H1 (cell line): ENCODE measurements at regions not wholly inside any gene's neighbourhood (a gene's known extent, or its start where the extent isn't known, plus 50 kb on each side); places are given as distances from the start of the nearest gene placed in this dataset.

Source experiments
- CTCF ChIA-PET: fragments of 300-600 bp; sonication (Branson Sonifier 250); formaldehyde crosslinking; loops from one replicate; lab custom pipeline; 2021; ENCODE audit not compliant: partially characterized antibody; lab: Charles Lee
- POLR2A ChIA-PET: fragments of 300-600 bp; sonication (Branson Sonifier 250); formaldehyde crosslinking; loops from one replicate; lab custom pipeline; 2021; ENCODE audit warnings: inconsistent platforms; ENCODE audit not compliant: partially characterized antibody; lab: Charles Lee
- DNase-seq, 2 experiments: peaks; one replicate each; pipeline versions ENCODE4 v3.0.0 to v3.0.0-alpha.2; 2010 to 2022; ENCODE audit warnings: low spot score in 2 of 2, low read depth in 1 of 2, mixed read lengths in 1 of 2
- FAIRE-seq: peaks from 2 replicates; lab custom pipeline; 2011; peaks lifted over from hg19 to GRCh38; lab: Jason Lieb, UNC
- H2AFZ ChIP-seq: 2 replicates; pipeline ENCODE4 v1.8.1; 2012; ENCODE audit warnings: low read length, inconsistent platforms
- H2AK5ac ChIP-seq: 2 replicates; pipeline ENCODE4 v1.6.1; 2013; ENCODE audit warnings: low read depth, low read length
- H2BK120ac ChIP-seq: replicated peaks from 2 replicates; pipeline ENCODE3; 2013; ENCODE audit warnings: low read depth, low read length, inconsistent platforms
- H2BK12ac ChIP-seq: 2 replicates; pipeline ENCODE4 v1.6.1; 2013; ENCODE audit warnings: low read depth, low read length
- H2BK15ac ChIP-seq: 2 replicates; pipeline ENCODE4 v1.6.1; 2013; ENCODE audit warnings: low read length
- H2BK20ac ChIP-seq: 2 replicates; pipeline ENCODE4 v1.6.1; 2013; ENCODE audit warnings: low read length
- H2BK5ac ChIP-seq: 2 replicates; pipeline ENCODE4 v1.6.1; 2013; ENCODE audit warnings: low read depth, low read length
- H3K14ac ChIP-seq: 2 replicates; pipeline ENCODE4 v1.6.1; 2013; ENCODE audit warnings: inconsistent platforms; ENCODE audit not compliant: insufficient read length
- H3K18ac ChIP-seq: 2 replicates; pipeline ENCODE4 v1.6.1; 2013; ENCODE audit warnings: low read length; ENCODE audit errors: extremely low read depth
- H3K23ac ChIP-seq: 2 replicates; pipeline ENCODE4 v1.6.1; 2013; ENCODE audit warnings: inconsistent platforms; ENCODE audit not compliant: insufficient read length
- H3K23me2 ChIP-seq: 2 replicates; pipeline ENCODE4 v1.6.1; 2013; ENCODE audit warnings: low read depth, low read length
- H3K27ac ChIP-seq: 2 replicates; pipeline ENCODE4 v1.6.1; 2011; ENCODE audit warnings: low read depth, low read length, inconsistent platforms
- H3K27me3 ChIP-seq, 4 experiments: replicated peaks in 1 of 4; 1 replicate in 1 of 4; 2 replicates in 3 of 4; pipeline versions ENCODE4 v1.6.1 to v1.8.1; 2011 to 2013; ENCODE audit warnings: low read length in 3 of 4, mild to moderate bottlenecking in 3 of 4, inconsistent platforms in 2 of 4, mixed read lengths in 2 of 4, moderate library complexity in 1 of 4; ENCODE audit not compliant: control insufficient read depth in 3 of 4, insufficient read depth in 3 of 4; ENCODE audit errors: extremely low read depth in 1 of 4
- H3K36me3 ChIP-seq, 4 experiments: 2 replicates each; pipeline versions ENCODE4 v1.6.1 to v1.8.1; 2011 to 2013; ENCODE audit warnings: mild to moderate bottlenecking in 4 of 4, low read length in 3 of 4, moderate library complexity in 2 of 4, control low read depth in 1 of 4, inconsistent platforms in 1 of 4; ENCODE audit not compliant: insufficient read depth in 4 of 4, control insufficient read depth in 2 of 4
- H3K4ac ChIP-seq: replicated peaks from 2 replicates; pipeline ENCODE3; 2013; ENCODE audit warnings: low read length, low read depth, mixed read lengths, inconsistent platforms; ENCODE audit not compliant: insufficient read length
- H3K4me1 ChIP-seq, 4 experiments: replicated peaks in 1 of 4; 1 replicate in 1 of 4; 2 replicates in 3 of 4; pipeline versions ENCODE4 v1.6.1 to v1.8.1; 2011 to 2013; ENCODE audit warnings: low read length in 3 of 4, inconsistent platforms in 2 of 4, mixed read lengths in 1 of 4; ENCODE audit not compliant: insufficient read depth in 4 of 4, control insufficient read depth in 3 of 4
- H3K4me2 ChIP-seq, 2 experiments: 2 replicates each; pipeline versions ENCODE4 v1.6.1 to v1.8.1; 2011 to 2013; ENCODE audit warnings: low read depth in 2 of 2, low read length in 2 of 2, control low read depth in 1 of 2, inconsistent platforms in 1 of 2, mild to moderate bottlenecking in 1 of 2; ENCODE audit not compliant: insufficient read depth in 1 of 2
- H3K4me3 ChIP-seq, 4 experiments: fragments of 200-600, 300-600 bp in 1 of 4; sonication (generic), shearing (Covaris generic), sonication (Bioruptor Twin) in 1 of 4; 2 replicates each; pipeline versions ENCODE4 v1.5.1 to v1.8.1; 2011 to 2016; ENCODE audit warnings: low read length in 4 of 4, low read depth in 3 of 4, control low read depth in 2 of 4, inconsistent platforms in 2 of 4, mild to moderate bottlenecking in 2 of 4, mixed read lengths in 1 of 4, moderate library complexity in 1 of 4; ENCODE audit not compliant: insufficient read depth in 2 of 4; ENCODE audit errors: extremely low read depth in 1 of 4
- H3K56ac ChIP-seq: replicated peaks from 2 replicates; pipeline ENCODE3; 2013; ENCODE audit warnings: low read depth, mild to moderate bottlenecking, mixed read lengths, low read length, inconsistent platforms; ENCODE audit not compliant: insufficient read length
- H3K79me1 ChIP-seq: 2 replicates; pipeline ENCODE4 v1.6.1; 2013; ENCODE audit warnings: low read depth, low read length, control low read depth
- H3K79me2 ChIP-seq, 2 experiments: 2 replicates each; pipeline versions ENCODE4 v1.6.1 to v1.8.1; 2012 to 2013; ENCODE audit warnings: low read length in 2 of 2, mild to moderate bottlenecking in 2 of 2, inconsistent platforms in 1 of 2; ENCODE audit not compliant: insufficient read depth in 2 of 2, control insufficient read depth in 1 of 2
- H3K9ac ChIP-seq, 4 experiments: replicated peaks in 1 of 4; 1 replicate in 1 of 4; 2 replicates in 3 of 4; pipeline versions ENCODE4 v1.6.1 to v1.8.1; 2011 to 2013; ENCODE audit warnings: low read depth in 3 of 4, low read length in 3 of 4, control low read depth in 2 of 4, mild to moderate bottlenecking in 2 of 4, moderate library complexity in 2 of 4, inconsistent platforms in 1 of 4; ENCODE audit errors: extremely low read depth in 1 of 4
- H3K9me3 ChIP-seq, 2 experiments: 2 replicates each; pipeline versions ENCODE4 v1.6.1 to v1.8.1; 2012 to 2013; ENCODE audit warnings: mild to moderate bottlenecking in 2 of 2, moderate library complexity in 2 of 2, control low read depth in 1 of 2, inconsistent platforms in 1 of 2, low read depth in 1 of 2, low read length in 1 of 2, mixed read lengths in 1 of 2; ENCODE audit not compliant: insufficient read depth in 2 of 2
- H4K20me1 ChIP-seq, 2 experiments: replicated peaks in 1 of 2; 2 replicates each; pipeline versions ENCODE3 to v1.8.1; 2011 to 2013; ENCODE audit warnings: inconsistent platforms in 2 of 2, low read length in 2 of 2, mild to moderate bottlenecking in 1 of 2; ENCODE audit not compliant: insufficient read depth in 2 of 2, control insufficient read depth in 1 of 2
- H4K5ac ChIP-seq: 2 replicates; pipeline ENCODE4 v1.6.1; 2013; ENCODE audit warnings: low read length, low read depth, mixed read lengths, inconsistent platforms; ENCODE audit not compliant: insufficient read length
- H4K8ac ChIP-seq: 2 replicates; pipeline ENCODE4 v1.8.0; 2013; ENCODE audit warnings: mild to moderate bottlenecking, moderate library complexity, low read length, inconsistent platforms; ENCODE audit not compliant: insufficient read depth; ENCODE audit errors: extremely low read depth
- H4K91ac ChIP-seq: replicated peaks from 2 replicates; pipeline ENCODE3; 2013; ENCODE audit warnings: low read length, mixed read lengths, inconsistent platforms; ENCODE audit not compliant: insufficient read length
- BCL11A ChIP-seq, 2 experiments: IDR thresholded peaks; one replicate each; pipeline ENCODE4 v1.6.1; 2011; ENCODE audit warnings: low read depth in 2 of 2, low read length in 2 of 2, mild to moderate bottlenecking in 2 of 2
- CBX8 ChIP-seq: fragments of 300-800, 300-1000 bp; sonication (generic); IDR thresholded peaks from 2 replicates; pipeline ENCODE4 v1.7.1; 2016; ENCODE audit warnings: low read depth, low read length, borderline replicate concordance
- CEBPB ChIP-seq: IDR thresholded peaks from 2 replicates; pipeline ENCODE4 v1.6.1; 2012; ENCODE audit warnings: low read depth, low read length
- CHD1 ChIP-seq: IDR thresholded peaks from 2 replicates; pipeline ENCODE4 v1.6.1; 2012; ENCODE audit warnings: low read depth, low read length, improper control_type of control experiment
- KDM1A ChIP-seq: fragments of 200-600, 300-600 bp; sonication (generic); IDR thresholded peaks from 2 replicates; pipeline ENCODE4 v1.7.1; 2016; ENCODE audit warnings: mild to moderate bottlenecking, low read length, borderline replicate concordance
- KDM4A ChIP-seq: IDR thresholded peaks from one replicate; pipeline ENCODE4 v1.7.1; 2012; ENCODE audit warnings: low read depth, mild to moderate bottlenecking, moderate library complexity, low read length, inconsistent platforms; ENCODE audit not compliant: severe bottlenecking
- SAP30 ChIP-seq: fragments of 300-600 bp; sonication (generic); IDR thresholded peaks from 2 replicates; pipeline ENCODE4 v1.7.1; 2012; ENCODE audit warnings: low read length, moderate library complexity, mild to moderate bottlenecking, inconsistent platforms; ENCODE audit not compliant: insufficient read depth, insufficient replicate concordance
- TBP ChIP-seq: IDR thresholded peaks from 2 replicates; pipeline ENCODE4 v1.6.1; 2011; ENCODE audit warnings: low read depth, low read length, improper control_type of control experiment
- YY1 ChIP-seq: IDR thresholded peaks from 2 replicates; pipeline ENCODE4 v1.6.1; 2011; ENCODE audit warnings: low read depth, mild to moderate bottlenecking, low read length
- WGBS, 2 experiments: shearing (Covaris generic) in 1 of 2; methylation state at CpG; one replicate each; pipeline versions ENCODE4 v1.1.6 to v1.1.7; 2013 to 2015; ENCODE audit warnings: low lambda C conversion rate in 2 of 2, mixed read lengths in 2 of 2, inconsistent platforms in 1 of 2, low coverage in 1 of 2, missing lambda C conversion rate in 1 of 2; ENCODE audit not compliant: insufficient replicate concordance in 2 of 2, insufficient coverage in 1 of 2, insufficient read length in 1 of 2; ENCODE audit errors: extremely low coverage in 1 of 2, missing lambda C conversion rate in 1 of 2; 5-methylcytosine and 5-hydroxymethylcytosine counted together

- Histone ChIP-seq H2BK20ac (0 out of 2 replicates have a peak overlapping the region, but pooled peaks have one; percentile 8), H4K20me1 (no peaks in the 10 kb centered on the region), H3K18ac (no peak overlapping the region), H2BK12ac (no peak overlapping the region), H4K5ac (no peak overlapping the region), H3K23ac (no peak overlapping the region), H3K9ac (no peak overlapping the region), H3K4me1 (no peaks in the 10 kb centered on the region; a peak in 1 of 7 replicates), H3K79me1 (no peaks in the 10 kb centered on the region; the same call in 1 of the 2 replicates), H2BK5ac (no peak overlapping the region), H3K4me2 (no peak overlapping the region), H3K23me2 (no peaks in the 10 kb centered on the region), H3K56ac (no peak overlapping the region), H2BK120ac (no peak overlapping the region), H2AK5ac (no peak overlapping the region), H3K4ac (no peak overlapping the region), H3K9me3 (no peaks in the 10 kb centered on the region), H3K36me3 (no peaks in the 10 kb centered on the region), H2AFZ (no peak overlapping the region), H4K91ac (no peak overlapping the region), H3K14ac (no peak overlapping the region), H4K8ac (no peak overlapping the region), H3K79me2 (no peaks in the 10 kb centered on the region), H3K4me3 (no peak overlapping the region), H3K27ac (no peak overlapping the region), H2BK15ac (no peak overlapping the region), H3K27me3 (no peaks in the 10 kb centered on the region)
- WGBS, 2 experiments, result 93% methylated on average over 1 of the region's 1 CpG; no CpG with 5 or more reads in 1 of the 2 experiments
- ChIA-PET POLR2A (no interaction called here), CTCF (interaction anchor here (1.4 to 1.8 kb wide), 2 partner anchors 49 to 130 kb away, joined by 3 read pairs; no protein-coding TSS in a partner anchor)
- FAIRE-seq, result no peak
- TF ChIP-seq CEBPB, result no peak
- no peak for TF ChIP-seq CHD1
- no peak for TF ChIP-seq YY1
- TF ChIP-seq SAP30, result no peak
- no peak for TF ChIP-seq TBP
- no peak for TF ChIP-seq CBX8
- no peak for TF ChIP-seq KDM4A
- TF ChIP-seq KDM1A, result no peak
- TF ChIP-seq BCL11A (IDR thresholded peaks at IDR 0.05; ENCODE audit: low read depth in 2 of 2, low read length in 2 of 2), result no peak
- no peak for DNase-seq
Observed at GRCh38 chr6:14763616-14764015, 482.3 kb upstream of the JARID2 start.
